HG03045 (cell line): ENCODE measurements at regions not wholly inside any gene's neighbourhood (a gene's known extent, or its start where the extent isn't known, plus 50 kb on each side); places are given as distances from the start of the nearest gene placed in this dataset.

Experiments
- ATAC-seq: cut with Tn5 transposase; IDR thresholded peaks from one replicate; pipeline ENCODE4 v1.9.1; 2021; ENCODE audit warnings: mild to moderate bottlenecking, moderate library complexity; ENCODE audit not compliant: unreplicated experiment

DNA sequence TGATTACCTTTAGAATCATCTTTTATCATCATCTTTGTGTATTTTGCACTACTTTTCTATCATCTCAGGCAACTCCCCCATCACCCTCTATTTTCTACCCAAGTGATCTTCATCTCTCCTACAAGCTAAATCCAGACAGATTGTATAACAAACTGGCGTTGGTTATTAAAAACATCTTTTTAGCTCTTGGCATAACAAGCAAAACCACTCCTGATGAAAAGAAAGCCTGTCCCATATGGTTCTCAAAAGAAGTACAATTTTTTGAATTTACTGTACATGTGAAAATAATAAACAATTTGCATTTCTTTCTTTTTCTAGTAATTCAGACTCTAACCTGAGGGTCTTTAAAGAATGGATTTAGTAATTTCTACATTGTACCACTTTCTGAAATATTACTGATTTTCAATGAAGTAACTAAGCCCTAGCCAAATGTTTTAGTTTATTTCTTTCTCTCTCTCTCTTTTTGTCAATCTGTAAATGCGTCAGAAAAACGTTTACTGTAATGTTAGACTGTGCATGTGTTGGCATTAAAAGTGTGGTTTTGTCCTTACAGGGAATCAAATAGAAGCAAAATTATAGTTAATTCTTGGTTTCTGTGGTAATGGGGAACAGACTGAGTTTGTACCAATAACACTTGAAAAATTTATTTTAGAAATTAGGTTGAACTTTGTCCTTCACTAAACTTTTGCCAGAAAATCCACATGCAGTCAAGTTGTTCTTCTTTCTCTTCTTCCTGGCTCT is 52.5 kb upstream of the RPS23 start:
- no peak for ATAC-seq

DNA sequence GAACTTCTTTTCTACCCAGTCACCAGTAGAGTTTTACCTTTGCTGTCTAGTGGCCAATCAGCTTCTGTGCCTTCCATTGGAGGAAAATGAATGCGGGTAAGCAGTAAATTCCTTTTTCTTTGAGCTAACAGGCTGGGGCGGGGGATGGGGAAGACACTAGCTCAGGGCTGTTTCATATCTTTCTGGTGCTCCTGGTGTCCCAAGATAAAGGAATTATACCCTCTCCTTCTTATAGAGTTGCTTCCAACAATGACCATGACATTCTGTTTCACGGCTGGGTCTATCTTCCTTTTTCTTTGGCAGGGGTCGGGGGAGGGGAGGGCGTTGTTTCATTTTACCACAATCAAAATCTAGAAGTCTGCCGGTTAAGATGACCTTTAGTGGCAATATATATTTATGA is 51.2 kb upstream of the RPS23 start:
- ATAC-seq = no peak
